GM19023 (cell line): ENCODE measurements at regions not wholly inside any gene's neighbourhood (a gene's known extent, or its start where the extent isn't known, plus 50 kb on each side); places are given as distances from the start of the nearest gene placed in this dataset.

Source experiments
- ATAC-seq: cut with Tn5 transposase; IDR thresholded peaks from one replicate; pipeline ENCODE4 v1.9.1; 2021; ENCODE audit warnings: mild to moderate bottlenecking, moderate library complexity; ENCODE audit not compliant: unreplicated experiment

DNA sequence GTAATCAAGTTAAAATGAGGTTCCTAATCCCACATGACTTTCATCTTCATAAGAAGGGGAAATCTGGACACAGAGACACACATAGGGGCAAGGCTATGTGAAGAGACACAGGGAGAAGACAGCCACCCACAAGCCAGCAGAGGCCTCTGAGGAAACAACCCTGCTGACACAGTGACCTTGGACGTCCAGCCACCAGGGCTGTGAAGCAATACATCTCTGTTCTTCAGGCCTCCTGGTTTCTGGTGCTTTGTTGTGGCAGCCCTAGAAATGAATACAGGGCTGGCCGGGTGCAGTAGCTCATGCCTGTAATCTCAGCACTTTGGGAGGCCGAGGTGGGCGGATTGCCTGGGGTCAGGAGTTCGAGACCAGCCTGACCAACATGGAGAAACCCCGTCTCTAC, 183.9 kb downstream of the CXCL12 start:
- no peak for ATAC-seq

DNA sequence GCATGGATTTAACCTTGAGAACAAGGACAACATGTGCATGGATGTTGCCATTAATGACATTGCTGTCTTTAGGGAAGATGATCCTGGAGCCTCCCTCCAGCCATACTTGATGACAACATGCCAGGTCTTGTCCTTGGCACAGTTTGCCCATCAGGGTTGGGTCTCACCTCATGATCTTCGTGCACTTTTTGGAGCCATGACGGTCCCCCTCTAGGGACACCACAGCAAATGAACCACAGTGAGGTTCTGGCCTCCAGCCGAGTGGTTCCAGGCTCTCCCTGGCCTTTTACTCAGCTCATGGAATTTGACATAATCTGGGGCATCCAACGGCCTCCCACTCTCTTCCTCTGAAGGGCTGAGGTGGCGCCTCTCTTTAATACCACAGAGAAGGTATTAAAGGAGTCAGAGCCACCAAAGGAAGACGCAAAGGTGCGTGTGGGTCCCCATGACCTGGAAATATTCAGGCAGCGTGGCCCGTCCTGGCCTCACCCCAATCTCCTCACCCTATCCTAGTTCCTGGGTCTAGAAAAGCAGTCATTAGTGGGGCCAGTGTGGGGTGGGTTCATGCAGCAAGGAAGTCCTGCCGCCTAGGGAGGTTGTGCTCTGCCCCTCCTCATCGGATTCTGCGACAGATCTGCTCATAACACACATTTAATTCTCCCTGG, 184.8 kb downstream of the CXCL12 start:
- ATAC-seq: no peak

DNA sequence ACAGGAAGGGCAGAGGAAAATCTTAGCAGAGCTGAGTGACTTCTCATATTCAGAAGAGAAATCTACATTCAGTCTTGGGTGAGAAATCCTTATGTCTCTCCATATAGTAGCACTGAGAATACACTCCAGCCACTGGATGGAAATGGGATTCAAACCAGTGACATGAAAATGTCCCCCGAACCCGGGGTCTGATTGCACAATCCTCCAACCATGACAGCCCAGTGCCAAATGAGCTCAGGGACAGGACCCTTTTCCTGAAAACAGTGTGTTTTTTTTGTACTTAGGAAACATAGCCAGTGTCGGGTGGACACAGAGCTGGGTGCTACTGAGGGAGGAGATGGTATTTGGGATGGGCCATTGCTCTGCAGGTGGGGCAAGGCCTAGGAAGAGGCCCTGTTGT, 185.6 kb downstream of the CXCL12 start:
- no peak for ATAC-seq

DNA sequence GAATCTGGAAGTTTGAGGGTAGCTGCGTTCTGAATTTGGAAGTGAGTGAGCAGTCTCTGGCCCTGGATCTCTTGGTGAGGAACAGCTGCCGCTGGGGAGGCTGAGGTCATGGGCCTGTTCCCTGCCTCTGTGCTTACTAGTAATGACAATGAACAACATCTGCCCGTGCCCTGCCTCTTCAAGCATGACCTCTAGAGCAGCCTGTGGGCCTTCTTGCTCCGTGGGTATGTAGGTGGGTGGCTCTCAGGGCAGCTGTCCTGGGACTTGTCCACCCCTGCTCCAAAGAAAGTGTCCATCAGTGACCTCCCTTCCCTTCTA, 186.2 kb downstream of the CXCL12 start:
- ATAC-seq: no peak

DNA sequence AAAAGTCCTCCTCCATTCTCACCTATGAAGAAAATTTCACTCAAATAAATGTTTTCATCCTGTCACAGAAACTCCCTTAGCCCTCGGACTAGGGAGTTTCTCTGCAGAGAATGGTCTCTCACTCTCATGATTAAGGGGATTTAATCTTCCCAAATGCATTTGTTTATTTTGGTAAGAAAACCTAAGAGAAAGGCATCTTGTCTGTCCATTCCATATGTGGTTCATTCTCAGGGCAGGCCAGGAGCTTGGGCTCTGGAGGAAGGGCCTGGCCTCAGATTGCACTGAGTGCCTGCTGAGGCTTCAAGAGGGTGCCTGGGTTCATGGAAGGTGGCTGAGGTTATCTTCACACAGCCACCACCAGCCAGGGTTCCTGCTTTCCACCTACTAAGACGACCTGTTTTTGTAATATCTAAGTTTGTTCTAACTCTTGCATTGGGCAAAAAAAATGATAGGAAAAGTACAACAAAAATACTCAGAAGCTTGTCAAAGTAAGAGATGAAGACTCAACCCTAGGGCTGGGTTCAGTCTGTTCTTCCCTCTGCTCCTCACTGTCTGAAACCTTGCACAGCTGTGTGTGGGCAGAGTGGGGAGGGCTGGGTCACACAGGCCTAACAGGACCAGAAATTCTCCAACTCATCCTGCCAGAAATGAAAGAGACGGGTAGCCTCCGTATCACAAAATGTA, 186.7 kb downstream of the CXCL12 start:
- no peak for ATAC-seq

DNA sequence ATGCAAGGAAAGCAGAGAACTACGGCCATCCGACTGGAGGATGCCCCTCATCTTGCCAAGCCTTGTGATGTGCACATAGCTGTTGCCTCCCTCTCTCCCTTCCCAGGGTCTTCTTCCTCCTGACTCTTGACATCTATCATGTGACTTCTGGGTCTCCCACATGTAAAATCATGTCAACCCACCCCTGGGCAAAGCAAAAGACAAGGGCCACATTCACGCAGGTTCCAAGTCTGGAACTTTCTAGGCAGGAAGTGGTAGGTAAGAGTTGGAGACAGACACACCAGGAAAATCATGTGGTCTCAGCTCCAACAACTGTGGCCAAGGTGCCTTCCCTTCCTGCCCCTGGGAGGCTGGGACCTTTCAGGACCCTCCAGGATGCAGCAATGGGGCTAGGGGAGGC, 187.3 kb downstream of the CXCL12 start:
- ATAC-seq: no peak

DNA sequence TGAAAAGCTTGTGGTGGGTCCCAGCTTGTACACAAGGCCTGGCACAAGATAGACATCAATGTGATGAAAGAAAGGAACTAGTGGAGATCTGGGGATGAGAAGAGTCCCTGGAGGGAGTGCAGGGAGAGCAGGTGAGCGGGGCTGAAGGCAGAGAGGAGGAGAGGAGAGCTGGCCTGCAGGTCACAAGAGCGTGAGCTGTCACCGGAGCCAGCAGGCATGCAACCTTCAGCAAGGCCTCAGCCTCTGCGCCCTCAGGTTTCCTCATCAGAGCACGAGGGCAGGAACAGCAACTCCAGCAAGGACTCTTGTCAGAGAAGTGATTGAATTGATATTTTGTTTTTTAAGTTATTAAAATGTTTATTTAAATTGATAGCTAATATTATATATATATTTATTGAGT, 188.6 kb downstream of the CXCL12 start:
- no peak for ATAC-seq

DNA sequence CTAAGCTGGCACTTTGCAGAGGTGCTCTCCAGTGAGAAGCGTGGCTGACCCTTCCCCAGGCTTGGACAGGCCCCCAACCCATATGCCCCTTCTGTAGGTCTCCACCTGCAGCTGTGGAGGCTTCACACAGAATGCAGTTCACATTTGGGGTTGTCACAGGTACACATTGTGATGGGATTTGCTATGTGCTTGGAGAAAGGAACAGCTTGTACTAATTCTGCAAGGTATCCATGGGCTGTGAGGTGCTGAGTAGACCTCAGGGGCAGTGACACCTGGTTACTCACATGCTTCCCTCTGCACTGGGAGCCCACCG, 188.9 kb downstream of the CXCL12 start:
- no peak for ATAC-seq

DNA sequence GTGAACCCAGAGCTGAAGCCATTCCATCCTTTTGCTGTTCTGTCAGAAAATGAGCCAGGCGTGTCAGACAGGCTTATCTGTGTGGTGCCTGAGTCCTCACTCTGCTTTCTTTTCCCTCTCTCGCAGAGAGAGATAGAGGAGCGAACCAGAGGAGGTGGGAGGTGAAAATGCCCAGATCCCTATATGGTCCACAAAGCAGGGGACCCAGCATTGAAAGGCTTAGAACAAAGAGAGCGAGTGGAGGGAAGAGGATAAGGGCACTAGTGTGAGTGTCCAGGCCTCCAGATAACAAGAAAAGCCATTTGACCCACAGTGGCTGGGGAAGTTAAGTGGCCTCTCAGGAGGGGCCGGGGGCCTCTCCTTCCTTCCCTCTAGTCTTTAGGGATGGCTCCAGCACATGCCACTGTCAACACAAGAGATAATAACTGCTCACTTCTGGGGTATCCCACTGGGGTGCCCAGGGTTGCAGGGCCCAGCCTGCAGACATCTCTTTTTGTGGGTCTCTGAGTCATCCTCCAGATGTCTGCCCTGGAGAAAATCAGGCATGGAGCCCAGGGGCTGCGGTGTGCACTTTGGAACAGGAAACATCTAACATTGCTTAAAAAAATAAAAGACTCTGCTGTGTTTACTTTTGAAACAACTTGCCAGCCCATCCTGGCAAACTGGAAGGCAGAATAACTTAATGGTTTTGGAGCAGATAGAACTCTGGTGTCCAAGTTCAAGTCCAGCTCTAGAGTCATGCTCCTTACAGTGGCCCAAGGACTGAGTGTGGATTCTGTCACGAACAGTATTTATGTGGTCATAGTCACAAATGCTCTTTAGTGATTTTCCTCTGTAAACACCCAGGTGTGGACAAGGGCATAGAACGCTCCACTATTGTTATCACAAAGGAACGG, 189.5 kb downstream of the CXCL12 start:
- ATAC-seq: no peak

DNA sequence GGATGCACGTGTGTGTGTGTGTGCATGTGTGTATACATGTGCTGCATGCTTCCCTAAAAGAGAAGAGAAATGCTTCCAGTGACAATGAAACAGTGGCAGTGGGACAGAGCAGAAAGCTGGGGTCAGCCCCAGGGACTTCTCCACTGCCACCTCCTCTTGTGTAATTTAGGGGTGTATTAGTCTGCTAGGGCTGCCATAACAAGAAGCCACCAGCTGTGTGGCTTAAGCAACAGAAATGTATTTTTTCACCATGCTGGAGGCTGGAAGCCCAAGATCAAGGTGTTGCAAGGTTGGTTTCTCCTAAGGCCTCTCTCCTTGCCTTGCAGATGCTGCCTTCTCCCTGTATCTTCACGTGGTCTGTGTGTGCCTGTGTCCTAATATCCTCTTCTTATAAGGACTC, 190.5 kb downstream of the CXCL12 start:
- ATAC-seq: no peak

DNA sequence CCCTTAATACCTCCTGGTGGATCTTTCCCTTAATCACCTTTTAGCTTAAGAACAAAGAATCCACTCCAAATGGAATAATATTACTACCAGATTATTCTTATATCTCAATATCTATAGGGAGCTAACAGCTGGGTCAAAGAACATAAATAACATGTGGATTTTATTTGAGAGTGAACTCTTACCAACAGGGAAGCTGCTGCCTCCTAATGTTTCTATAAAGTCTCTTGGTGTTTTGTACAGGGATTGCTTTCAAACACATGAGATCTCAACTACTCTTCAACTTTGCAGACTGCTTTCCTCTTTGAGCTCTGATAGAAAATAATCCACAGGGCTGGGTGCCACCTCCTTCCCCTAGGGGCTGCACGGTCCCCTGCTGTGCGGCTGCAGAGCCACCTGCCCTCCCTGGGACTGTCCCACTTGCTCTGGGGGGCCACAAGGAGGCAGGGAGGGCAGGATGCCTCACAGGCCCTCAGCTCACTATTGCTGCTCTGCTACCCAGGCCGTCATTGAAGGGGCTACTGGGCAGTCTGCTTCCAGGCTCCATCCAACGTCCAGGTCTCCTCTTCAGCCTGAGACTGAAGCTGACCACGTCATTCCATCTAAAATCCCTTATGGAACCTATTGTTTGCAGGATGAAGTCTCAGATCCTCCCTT, 191.2 kb downstream of the CXCL12 start:
- ATAC-seq: no peak

DNA sequence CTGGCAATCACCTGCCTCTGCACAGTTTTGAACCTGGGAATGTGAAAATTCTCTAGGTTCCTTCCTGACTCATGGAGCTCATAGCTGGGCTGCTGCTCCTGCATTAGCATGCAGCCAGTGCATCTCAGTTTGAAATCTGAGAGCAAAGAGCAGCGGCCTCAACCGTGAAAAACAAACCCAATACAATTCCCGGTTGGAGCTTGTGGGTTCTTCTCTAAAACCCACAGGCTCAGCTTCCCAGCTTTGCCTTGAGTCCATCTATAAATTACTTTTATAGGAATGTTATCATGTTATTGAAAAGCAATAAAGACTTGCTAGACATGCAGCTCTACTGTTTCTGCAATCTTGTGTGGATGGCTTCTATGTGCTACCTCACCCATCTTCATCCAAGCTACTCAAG, 191.7 kb downstream of the CXCL12 start:
- no peak for ATAC-seq

DNA sequence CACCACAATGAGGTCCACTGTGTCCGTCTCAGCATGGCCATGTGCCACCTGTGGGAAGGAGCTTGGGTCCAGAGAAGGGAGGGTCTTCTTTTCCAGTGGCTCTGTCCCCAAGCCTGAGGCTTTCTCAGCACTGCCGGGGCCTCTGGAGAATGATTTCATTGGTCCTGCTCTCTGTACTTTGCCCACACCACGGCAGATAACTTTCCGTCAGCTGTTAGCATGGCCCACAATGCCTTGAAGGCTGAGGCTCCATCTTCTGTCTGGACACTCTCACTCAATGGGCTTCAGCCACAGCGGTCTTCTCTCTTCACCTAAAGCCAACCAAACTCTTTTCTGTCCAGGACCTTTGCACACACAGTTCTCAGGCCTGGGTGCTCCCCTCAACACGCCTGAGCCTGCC, 192.5 kb downstream of the CXCL12 start:
- no peak for ATAC-seq

DNA sequence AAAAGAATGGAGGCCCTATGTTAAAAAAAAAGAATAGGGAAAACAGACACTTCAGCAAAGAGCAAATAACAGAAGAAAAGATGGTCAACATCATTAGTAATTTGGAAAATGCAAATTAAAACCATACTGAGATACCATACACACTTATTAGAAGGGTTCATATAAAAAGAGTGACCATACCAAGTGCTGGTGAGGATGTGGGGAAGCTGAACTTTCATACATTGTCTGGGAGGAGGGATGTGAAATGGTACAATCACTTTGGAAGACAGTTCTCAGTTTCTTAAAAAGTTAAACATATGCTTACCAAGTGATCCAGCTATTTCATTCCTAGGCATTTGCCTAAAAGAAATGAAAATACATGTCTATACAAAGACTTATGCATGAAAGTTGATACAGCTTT, 194.4 kb downstream of the CXCL12 start:
- ATAC-seq: no peak

DNA sequence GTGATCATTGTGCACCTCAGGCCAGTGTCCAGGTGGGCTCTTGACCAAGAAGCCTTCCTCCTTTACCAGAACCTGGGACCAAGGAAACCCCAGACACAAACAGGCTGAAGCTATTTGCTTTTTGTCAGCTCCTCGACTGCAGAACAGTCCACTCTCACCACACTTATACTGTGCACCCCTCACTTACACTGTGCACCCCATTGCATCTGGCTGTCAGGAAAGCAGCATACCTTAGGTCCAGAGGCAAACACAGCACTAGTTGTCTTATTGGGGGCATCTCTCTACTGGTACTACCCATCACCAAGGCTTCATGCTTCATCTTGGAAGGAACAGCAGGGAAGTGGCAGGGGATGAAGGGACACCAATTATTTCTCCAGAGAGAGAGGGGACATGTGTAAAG, 198.1 kb downstream of the CXCL12 start:
- ATAC-seq: no peak

DNA sequence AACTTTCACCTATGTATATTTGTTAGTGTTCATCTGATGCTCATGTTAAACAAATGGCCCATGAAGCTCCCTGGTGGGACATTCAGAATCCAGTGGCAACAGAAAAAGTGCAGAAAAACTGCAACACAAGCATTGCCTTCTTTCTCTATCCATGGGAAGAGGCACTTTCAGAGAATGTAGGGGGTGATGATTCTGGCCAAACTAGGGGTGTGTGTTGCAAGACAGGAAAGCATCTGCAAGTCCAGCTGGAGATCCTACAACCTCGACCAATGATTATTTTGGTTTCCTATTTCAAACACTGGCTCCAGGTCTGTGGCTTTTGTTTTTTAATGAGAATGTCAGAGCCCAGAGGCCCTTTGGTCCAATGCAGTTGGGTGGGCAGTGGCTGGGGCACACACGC, 198.7 kb downstream of the CXCL12 start:
- ATAC-seq: no peak

DNA sequence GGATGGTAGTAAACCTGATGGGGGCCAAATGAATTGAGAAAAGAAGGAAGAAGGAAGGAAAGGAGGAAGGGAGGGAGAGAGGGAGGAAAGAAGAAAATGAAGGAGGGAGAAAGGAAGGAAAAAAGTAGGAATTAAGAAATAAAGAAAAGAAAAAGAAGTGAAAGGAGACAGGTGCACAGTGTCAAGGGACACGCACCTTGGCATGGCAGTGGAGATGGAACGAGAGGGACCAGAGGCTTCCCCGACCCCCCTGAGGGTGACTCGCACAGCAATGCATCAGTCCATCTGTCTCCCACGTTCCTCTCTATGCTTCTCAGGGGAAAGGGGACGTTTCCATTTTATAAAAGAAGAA, 199.6 kb downstream of the CXCL12 start:
- ATAC-seq: no peak

DNA sequence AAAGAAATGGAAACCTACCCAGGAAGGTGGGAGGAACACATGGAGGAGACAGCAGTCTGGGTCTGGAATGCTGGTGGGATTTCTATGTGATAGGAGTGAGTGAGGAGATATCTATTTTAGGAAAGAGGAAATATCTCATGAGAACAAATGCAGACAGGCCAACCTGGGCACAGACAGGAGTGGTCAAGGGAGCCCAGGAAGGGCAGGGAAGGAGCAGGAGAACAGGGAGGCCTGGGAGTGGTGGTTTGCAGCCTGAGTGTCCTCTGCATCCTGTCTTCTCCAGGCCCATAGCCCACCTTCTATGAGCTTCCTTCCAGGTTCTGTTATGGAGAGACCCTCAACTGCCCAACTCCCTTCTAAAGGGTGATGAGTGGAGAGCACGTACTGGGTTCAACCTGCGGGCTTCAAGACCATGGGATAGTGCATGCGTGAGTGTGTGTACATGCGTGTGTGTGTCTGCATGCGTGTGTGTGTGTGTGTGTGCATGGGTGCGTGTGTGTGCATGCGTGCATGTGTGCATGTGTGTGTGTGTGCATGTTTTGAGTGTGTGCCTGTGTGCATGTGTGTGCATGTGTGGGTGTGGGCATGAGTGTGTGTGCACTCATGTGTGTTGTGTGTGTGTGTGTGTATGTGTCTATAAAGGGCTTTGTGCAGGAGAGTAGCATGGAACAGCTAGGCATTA, 200.1 kb downstream of the CXCL12 start:
- no peak for ATAC-seq

DNA sequence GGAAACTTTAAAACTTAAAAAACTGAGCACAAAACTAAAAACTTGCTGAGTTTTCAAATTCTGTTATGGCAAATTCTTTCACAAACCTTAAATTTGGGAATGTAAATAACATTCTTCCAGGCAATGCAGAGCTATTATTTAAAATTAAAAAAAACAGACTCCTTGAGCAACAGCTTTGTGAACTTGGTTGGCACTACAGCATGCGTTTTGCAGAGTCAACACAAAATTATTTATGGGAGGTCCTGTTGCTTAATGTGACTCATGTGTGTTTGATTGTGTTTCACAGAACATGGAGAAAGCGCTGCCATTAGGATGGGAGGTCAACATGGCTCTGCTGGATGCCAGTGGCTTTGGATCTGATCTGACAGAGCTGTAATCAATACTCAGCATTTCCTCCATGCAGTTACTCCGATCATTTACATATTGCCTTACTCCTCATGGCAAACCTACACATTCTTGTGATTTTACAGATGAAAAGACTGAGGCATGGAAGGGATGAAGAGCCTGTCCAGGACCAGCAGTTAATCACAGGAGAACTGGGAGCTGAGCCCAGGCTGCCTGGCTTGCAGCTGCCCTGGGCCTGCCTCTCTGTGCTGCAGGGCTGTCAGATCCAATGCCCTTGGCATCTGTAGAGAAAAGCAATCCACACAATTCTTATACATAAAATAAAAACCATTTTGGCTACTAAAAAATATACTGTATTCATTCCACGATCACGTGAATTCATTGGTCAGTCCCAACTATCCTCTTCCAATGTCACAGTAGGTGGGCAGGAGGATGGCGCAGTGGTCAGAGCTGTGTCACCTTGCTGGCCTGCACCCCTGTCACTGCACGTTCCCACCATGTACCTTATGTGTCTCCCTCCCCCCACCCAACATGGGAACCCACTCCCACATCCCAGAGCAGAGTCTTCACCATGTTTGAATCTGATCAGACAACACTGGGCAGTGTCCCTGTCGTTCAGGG, 200.9 kb downstream of the CXCL12 start:
- no peak for ATAC-seq

DNA sequence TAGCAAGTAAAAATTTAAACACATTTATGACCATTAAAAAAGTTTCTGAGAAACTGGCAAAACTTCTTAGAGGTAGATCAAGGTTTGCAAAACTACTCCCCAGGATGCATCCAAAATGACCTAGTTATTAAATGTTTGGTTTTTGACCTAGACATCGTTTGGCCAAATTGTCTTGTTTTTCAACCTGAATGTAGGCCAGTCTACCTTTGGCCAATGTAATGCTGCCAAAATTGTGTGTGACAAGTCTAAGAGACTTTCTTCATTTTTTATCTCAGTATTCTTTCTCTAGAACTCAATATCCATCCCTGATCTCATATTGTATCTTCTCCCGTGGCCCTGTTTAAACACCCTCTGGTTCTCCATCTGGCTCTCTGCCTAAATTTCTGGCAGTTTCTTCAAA, 202.0 kb downstream of the CXCL12 start:
- ATAC-seq: no peak
